ENCODE measurements at regions not wholly inside any gene's neighbourhood (a gene's known extent, or its start where the extent isn't known, plus 50 kb on each side); places are given as distances from the start of the nearest gene placed in this dataset.

GRCh38 chr13:54611390-54611789, 1582.8 kb downstream of the OLFM4 start:
- no peak for TF ChIP-seq GABPA (IDR thresholded peaks at IDR 0.05 in 1 of 2, conservative IDR thresholded peaks at IDR 0.05 in 1 of 2)
- no peak for TF ChIP-seq YY1 (IDR thresholded peaks at IDR 0.05)
- TF ChIP-seq, protein P1, sequence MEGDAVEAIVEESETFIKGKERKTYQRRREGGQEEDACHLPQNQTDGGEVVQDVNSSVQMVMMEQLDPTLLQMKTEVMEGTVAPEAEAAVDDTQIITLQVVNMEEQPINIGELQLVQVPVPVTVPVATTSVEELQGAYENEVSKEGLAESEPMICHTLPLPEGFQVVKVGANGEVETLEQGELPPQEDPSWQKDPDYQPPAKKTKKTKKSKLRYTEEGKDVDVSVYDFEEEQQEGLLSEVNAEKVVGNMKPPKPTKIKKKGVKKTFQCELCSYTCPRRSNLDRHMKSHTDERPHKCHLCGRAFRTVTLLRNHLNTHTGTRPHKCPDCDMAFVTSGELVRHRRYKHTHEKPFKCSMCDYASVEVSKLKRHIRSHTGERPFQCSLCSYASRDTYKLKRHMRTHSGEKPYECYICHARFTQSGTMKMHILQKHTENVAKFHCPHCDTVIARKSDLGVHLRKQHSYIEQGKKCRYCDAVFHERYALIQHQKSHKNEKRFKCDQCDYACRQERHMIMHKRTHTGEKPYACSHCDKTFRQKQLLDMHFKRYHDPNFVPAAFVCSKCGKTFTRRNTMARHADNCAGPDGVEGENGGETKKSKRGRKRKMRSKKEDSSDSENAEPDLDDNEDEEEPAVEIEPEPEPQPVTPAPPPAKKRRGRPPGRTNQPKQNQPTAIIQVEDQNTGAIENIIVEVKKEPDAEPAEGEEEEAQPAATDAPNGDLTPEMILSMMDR (IDR thresholded peaks at IDR 0.05; ENCODE audit: low read depth, low read length, missing input control) = no peak
- TF ChIP-seq JUND (IDR thresholded peaks at IDR 0.05) = no peak
- no peak for TF ChIP-seq REST (IDR thresholded peaks at IDR 0.05)
- no peak for TF ChIP-seq RAD21 (IDR thresholded peaks at IDR 0.05)
- TF ChIP-seq HNF4A (conservative IDR thresholded peaks at IDR 0.05) = no peak
- no peak for TF ChIP-seq MAX (IDR thresholded peaks at IDR 0.05)
- TF ChIP-seq TAF1 (conservative IDR thresholded peaks at IDR 0.05) = no peak
- TF ChIP-seq SP1 (IDR thresholded peaks at IDR 0.05) = no peak
- no peak for TF ChIP-seq HNF4G (IDR thresholded peaks at IDR 0.05)
- no peak for TF ChIP-seq ATF3 (IDR thresholded peaks at IDR 0.05)
